Esophagus muscularis mucosa (tissue), 4 donors: ENCODE measurements at regions not wholly inside any gene's neighbourhood (a gene's known extent, or its start where the extent isn't known, plus 50 kb on each side); places are given as distances from the start of the nearest gene placed in this dataset.

ENCODE experiments used
- DNase-seq: peaks from one replicate; pipeline ENCODE4 v3.0.0-alpha.2; 2017; ENCODE audit errors: extremely low spot score
- H3K27ac ChIP-seq, 4 donors: fragments of 200-600 bp; sonication (generic); replicated peaks in 1 of 4; 1 replicate in 3 of 4; 2 replicates in 1 of 4; pipeline ENCODE4 v1.5.1; 2016 to 2019; ENCODE audit warnings: mild to moderate bottlenecking in 1 of 4
- H3K27me3 ChIP-seq, 4 donors: fragments of 200-600 bp; sonication (generic); one replicate each; pipeline versions ENCODE4 v1.5.1 to v1.6.0; 2016 to 2019
- H3K36me3 ChIP-seq, 4 donors: fragments of 200-600 bp; sonication (generic); one replicate each; pipeline ENCODE4 v1.5.1; 2016 to 2019
- H3K4me1 ChIP-seq, 4 donors: fragments of 200-600 bp; sonication (generic); one replicate each; pipeline ENCODE4 v1.5.1; 2016 to 2019
- H3K4me3 ChIP-seq, 4 donors: fragments of 200-600 bp; sonication (generic); 1 replicate in 2 of 4; 2 replicates in 2 of 4; pipeline ENCODE4 v1.5.1; 2016 to 2019; ENCODE audit warnings: mild to moderate bottlenecking in 4 of 4, moderate library complexity in 1 of 4
- H3K9me3 ChIP-seq, 4 donors: fragments of 200-600 bp; sonication (generic); 1 replicate in 3 of 4; 2 replicates in 1 of 4; pipeline ENCODE4 v1.5.1; 2016 to 2019
- CTCF ChIP-seq, 3 experiments: fragments of 200-600 bp in 2 of 3; fragments of 450-650 bp in 1 of 3; sonication (generic) in 2 of 3; IDR thresholded peaks; one replicate each; pipeline ENCODE4 v1.5.1; 2017 to 2019; ENCODE audit warnings: antibody characterized with exemption in 3 of 3, mild to moderate bottlenecking in 2 of 3, moderate library complexity in 1 of 3
- EP300 ChIP-seq: sonication (generic); formaldehyde crosslinking; IDR thresholded peaks from one replicate; pipeline ENCODE4 v1.6.1; 2017; ENCODE audit warnings: antibody characterized with exemption
- POLR2A ChIP-seq: fragments of 450-650 bp; IDR thresholded peaks from one replicate; pipeline ENCODE4 v1.6.1; 2017; ENCODE audit warnings: antibody characterized with exemption, moderate library complexity, mild to moderate bottlenecking, low read depth
- POLR2AphosphoS5 ChIP-seq, 2 donors: sonication (generic); formaldehyde crosslinking; IDR thresholded peaks; one replicate each; pipeline ENCODE4 v1.6.1; 2017; ENCODE audit warnings: antibody characterized with exemption in 2 of 2
- WGBS: methylation state at CpG from one replicate; pipeline ENCODE4 v1.1.5; 2018; 5-methylcytosine and 5-hydroxymethylcytosine counted together
- intact Hi-C: fragments of 100-400 bp; cut with DNase I; formaldehyde crosslinking; loops from one replicate; pipeline ENCODE4 v1.15.1; 2023

DNA sequence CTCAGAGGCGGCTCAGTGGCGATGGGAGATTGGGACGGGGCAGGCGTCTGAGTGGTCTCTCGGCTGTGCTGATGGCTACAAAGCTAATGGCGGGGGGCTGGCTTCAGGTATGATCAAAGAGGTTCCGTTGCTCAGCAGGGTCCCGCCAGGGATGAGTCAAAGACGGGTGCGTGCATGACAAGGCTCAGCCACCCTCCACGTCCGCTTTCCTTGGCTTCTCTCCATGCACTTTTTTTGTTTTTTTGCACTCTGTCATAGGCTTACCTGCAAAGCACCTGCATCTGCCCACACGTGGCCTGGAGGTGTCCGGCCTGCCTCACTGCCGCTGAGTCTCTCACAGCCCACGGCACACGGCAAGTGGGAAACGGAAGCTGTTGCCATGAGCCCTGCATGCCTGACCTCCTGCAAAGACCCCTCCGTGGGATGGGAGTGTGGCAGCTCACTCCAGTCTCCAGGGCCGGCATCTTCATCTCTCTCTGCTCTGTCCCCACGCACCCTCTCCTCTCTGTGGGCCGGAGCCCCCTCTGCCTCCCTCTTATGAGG, 85.5 kb upstream of the ZNF469 start:
- H3K4me3 ChIP-seq = no peak overlapping the region
- WGBS = 83% methylated on average over 18 of the region's 22 CpGs
- H3K4me1 ChIP-seq = peaks cover 0 to 8% (median 3%) of the 10 kb centered on the region in 4 donors
- H3K27me3 ChIP-seq = peaks cover 0 to 28% (median 0%) of the 10 kb centered on the region in 4 donors
- no peaks in the 10 kb centered on the region for H3K36me3 ChIP-seq
- intact Hi-C loops = no loop called here
- H3K9me3 ChIP-seq = no peaks in the 10 kb centered on the region
- DNase-seq = no peak
- H3K27ac ChIP-seq = no peak overlapping the region
- TF ChIP-seq EP300 (no peak), POLR2A (no peak), CTCF (IDR thresholded peaks at IDR 0.05) (no peak), POLR2AphosphoS5 (IDR thresholded peaks at IDR 0.05) (no peak)

GRCh38 chr16:88298181-88298832, 84.5 kb upstream of the ZNF469 start:
- no peak for DNase-seq
- Histone ChIP-seq H3K27me3 (peaks cover 0 to 24% (median 0%) of the 10 kb centered on the region in 4 donors), H3K4me1 (peaks cover 0 to 8% (median 3%) of the 10 kb centered on the region in 4 donors), H3K9me3 (no peaks in the 10 kb centered on the region), H3K4me3 (no peak overlapping the region), H3K36me3 (no peaks in the 10 kb centered on the region), H3K27ac (no peak overlapping the region)
- intact Hi-C loops = no loop called here
- no peak for TF ChIP-seq CTCF (IDR thresholded peaks at IDR 0.05)
- TF ChIP-seq EP300 = no peak
- no peak for TF ChIP-seq POLR2AphosphoS5 (IDR thresholded peaks at IDR 0.05)
- TF ChIP-seq POLR2A = no peak
- WGBS = 53% methylated on average over 15 of the region's 16 CpGs

GRCh38 chr16:88298833-88299745, 83.7 kb upstream of the ZNF469 start:
- H3K4me3 ChIP-seq = no peak overlapping the region
- 77% methylated on average over 12 of the region's 14 CpGs for WGBS
- H3K9me3 ChIP-seq = no peaks in the 10 kb centered on the region
- intact Hi-C loops = no loop called here
- peaks cover 0 to 16% (median 9%) of the 10 kb centered on the region in 4 donors for H3K4me1 ChIP-seq
- H3K36me3 ChIP-seq = no peaks in the 10 kb centered on the region
- H3K27ac ChIP-seq = no peak overlapping the region
- peaks cover 0 to 18% (median 0%) of the 10 kb centered on the region in 4 donors for H3K27me3 ChIP-seq
- no peak for DNase-seq
- TF ChIP-seq POLR2AphosphoS5 (IDR thresholded peaks at IDR 0.05) = no peak
- no peak for TF ChIP-seq CTCF (IDR thresholded peaks at IDR 0.05)
- TF ChIP-seq EP300 = no peak
- TF ChIP-seq POLR2A = no peak

GRCh38 chr16:88299751-88300462, 82.9 kb upstream of the ZNF469 start:
- H3K36me3 ChIP-seq = no peaks in the 10 kb centered on the region
- no peak for DNase-seq
- peaks cover 0 to 11% (median 0%) of the 10 kb centered on the region in 4 donors for H3K27me3 ChIP-seq
- no peak overlapping the region for H3K4me3 ChIP-seq
- intact Hi-C loops = no loop called here
- no peak overlapping the region for H3K27ac ChIP-seq
- no peaks in the 10 kb centered on the region for H3K9me3 ChIP-seq
- no peak for TF ChIP-seq POLR2AphosphoS5 (IDR thresholded peaks at IDR 0.05)
- no peak for TF ChIP-seq EP300
- TF ChIP-seq POLR2A = no peak
- no peak for TF ChIP-seq CTCF (IDR thresholded peaks at IDR 0.05)
- H3K4me1 ChIP-seq = peaks cover 4 to 24% (median 17%) of the 10 kb centered on the region in 4 donors
- 97% methylated on average over 13 of the region's 19 CpGs for WGBS
